ENCODE measurements at regions not wholly inside any gene's neighbourhood (a gene's known extent, or its start where the extent isn't known, plus 50 kb on each side); places are given as distances from the start of the nearest gene placed in this dataset.

DNA sequence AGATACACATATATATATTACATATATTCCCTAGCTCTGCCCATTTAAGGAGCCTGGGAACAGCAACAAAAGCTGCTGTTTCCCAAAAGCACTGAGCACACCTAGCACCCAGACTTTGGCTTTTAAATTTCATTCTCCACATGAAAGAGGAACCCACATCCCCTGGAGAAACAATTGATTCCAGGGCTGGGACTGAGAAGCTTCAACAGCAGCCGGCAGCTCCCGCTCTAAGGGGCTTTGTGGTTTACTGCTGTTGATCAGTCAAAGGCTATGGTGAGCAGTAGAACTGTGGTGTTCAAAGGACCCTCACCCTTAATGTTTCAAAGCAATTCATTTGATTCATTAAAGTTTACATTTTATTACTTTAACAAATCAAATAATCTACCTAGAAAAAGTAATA lies 83.3 kb upstream of the SLC66A3 start:
- no peak overlapping the region for H3K4me2 ChIP-seq
- H3K27me3 ChIP-seq (ENCODE audit: insufficient read depth, low read depth): no peaks in the 10 kb centered on the region
- no peak for TF ChIP-seq EZH2 (IDR thresholded peaks at IDR 0.05; ENCODE audit: low read depth)
- TF ChIP-seq, protein P1, sequence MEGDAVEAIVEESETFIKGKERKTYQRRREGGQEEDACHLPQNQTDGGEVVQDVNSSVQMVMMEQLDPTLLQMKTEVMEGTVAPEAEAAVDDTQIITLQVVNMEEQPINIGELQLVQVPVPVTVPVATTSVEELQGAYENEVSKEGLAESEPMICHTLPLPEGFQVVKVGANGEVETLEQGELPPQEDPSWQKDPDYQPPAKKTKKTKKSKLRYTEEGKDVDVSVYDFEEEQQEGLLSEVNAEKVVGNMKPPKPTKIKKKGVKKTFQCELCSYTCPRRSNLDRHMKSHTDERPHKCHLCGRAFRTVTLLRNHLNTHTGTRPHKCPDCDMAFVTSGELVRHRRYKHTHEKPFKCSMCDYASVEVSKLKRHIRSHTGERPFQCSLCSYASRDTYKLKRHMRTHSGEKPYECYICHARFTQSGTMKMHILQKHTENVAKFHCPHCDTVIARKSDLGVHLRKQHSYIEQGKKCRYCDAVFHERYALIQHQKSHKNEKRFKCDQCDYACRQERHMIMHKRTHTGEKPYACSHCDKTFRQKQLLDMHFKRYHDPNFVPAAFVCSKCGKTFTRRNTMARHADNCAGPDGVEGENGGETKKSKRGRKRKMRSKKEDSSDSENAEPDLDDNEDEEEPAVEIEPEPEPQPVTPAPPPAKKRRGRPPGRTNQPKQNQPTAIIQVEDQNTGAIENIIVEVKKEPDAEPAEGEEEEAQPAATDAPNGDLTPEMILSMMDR (conservative IDR thresholded peaks at IDR 0.05): no peak
- no peak overlapping the region for H3K27ac ChIP-seq
- no peak overlapping the region for H3K4me3 ChIP-seq
- intact Hi-C loops (cut with micrococcal nuclease; ENCODE audit: unreplicated experiment): no loop called here
- BruUV-seq (replicated peaks): no TSS peak
- CTCF ChIA-PET: no interaction called here
- H3K79me2 ChIP-seq (ENCODE audit: low read depth): no peaks in the 10 kb centered on the region
- no peaks in the 10 kb centered on the region for H3F3A ChIP-seq (ENCODE audit: insufficient read depth, low read depth)
- no peaks in the 10 kb centered on the region for H4K20me1 ChIP-seq (ENCODE audit: insufficient read depth)
- H3K4me1 ChIP-seq (replicated peaks; ENCODE audit: insufficient read depth): peaks cover 8% of the 10 kb centered on the region
- H2AFZ ChIP-seq: no peak overlapping the region; the same call in 1 of the 2 replicates
- H3K9me2 ChIP-seq (ENCODE audit: insufficient read depth): no peaks in the 10 kb centered on the region
- POLR2A ChIA-PET (ENCODE audit: unreplicated experiment): no interaction called here
- no peaks in the 10 kb centered on the region for H3K9me3 ChIP-seq (ENCODE audit: insufficient read depth, low read depth)
- no peaks in the 10 kb centered on the region for H3K36me3 ChIP-seq (ENCODE audit: low read depth)
- DNase-seq: no peak

DNA sequence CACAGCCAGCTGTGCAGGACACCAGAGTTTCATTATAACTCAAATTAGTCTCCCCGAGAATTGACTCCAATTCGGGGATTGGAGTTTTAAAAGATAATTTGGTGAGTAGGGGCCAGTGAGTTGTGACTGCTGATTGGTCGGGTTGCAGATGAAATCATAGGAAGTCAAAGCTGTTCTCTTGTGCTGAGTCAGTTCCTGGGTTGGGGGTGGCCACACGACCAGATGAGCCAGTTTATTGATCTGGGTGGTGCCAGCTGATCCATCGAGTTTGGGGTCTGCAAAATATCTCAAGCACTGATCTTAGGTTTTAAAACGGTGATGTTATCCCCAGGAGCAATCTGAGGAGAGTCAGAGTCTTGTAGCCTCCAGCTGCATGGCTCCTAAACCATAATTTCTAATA lies 82.7 kb upstream of the SLC66A3 start:
- ChIA-PET CTCF (no interaction called here), POLR2A (ENCODE audit: unreplicated experiment) (no interaction called here)
- H3K4me2 ChIP-seq: no peak overlapping the region
- H3F3A ChIP-seq (ENCODE audit: insufficient read depth, low read depth): no peaks in the 10 kb centered on the region
- H3K36me3 ChIP-seq (ENCODE audit: low read depth): no peaks in the 10 kb centered on the region
- H4K20me1 ChIP-seq (ENCODE audit: insufficient read depth): no peaks in the 10 kb centered on the region
- intact Hi-C loops (cut with micrococcal nuclease; ENCODE audit: unreplicated experiment): no loop called here
- no peak overlapping the region for H3K4me3 ChIP-seq
- peak overlapping the region; percentile 45; the same call in 1 of the 2 replicates for H2AFZ ChIP-seq
- H3K79me2 ChIP-seq (ENCODE audit: low read depth): no peaks in the 10 kb centered on the region
- H3K4me1 ChIP-seq (replicated peaks; ENCODE audit: insufficient read depth): peaks cover 8% of the 10 kb centered on the region
- TF ChIP-seq EZH2 (IDR thresholded peaks at IDR 0.05; ENCODE audit: low read depth): no peak
- TF ChIP-seq, protein P1 (conservative IDR thresholded peaks at IDR 0.05): no peak
- H3K9me2 ChIP-seq (ENCODE audit: insufficient read depth): no peaks in the 10 kb centered on the region
- no TSS peak for BruUV-seq (replicated peaks)
- no peak for DNase-seq
- no peaks in the 10 kb centered on the region for H3K27me3 ChIP-seq (ENCODE audit: insufficient read depth, low read depth)
- no peaks in the 10 kb centered on the region for H3K9me3 ChIP-seq (ENCODE audit: insufficient read depth, low read depth)
- no peak overlapping the region for H3K27ac ChIP-seq

DNA sequence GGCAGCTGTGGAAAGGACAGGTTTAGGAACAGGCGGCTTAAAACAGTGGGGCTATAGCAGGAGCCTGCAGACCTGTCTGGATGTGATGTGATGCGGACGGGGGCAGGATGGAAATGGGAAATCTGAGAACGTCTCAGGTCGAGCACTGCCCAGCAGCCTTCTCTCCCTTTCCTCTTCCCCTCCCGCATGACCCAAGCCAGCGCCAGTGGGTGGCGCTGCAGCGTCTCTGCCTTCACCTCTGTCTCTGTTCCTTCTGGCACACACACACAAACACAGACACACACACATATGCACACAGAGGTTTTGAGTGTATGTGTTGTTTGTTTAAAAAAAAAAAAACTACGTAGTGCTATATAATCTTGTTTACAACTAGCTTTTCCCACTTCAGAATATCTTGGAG lies 82.0 kb upstream of the SLC66A3 start:
- POLR2A ChIA-PET (ENCODE audit: unreplicated experiment): no interaction called here
- no peak overlapping the region for H3K27ac ChIP-seq

More for the DNA sequence above, 82.0 kb upstream of the SLC66A3 start:
- Histone ChIP-seq H3K4me3 (no peak overlapping the region), H3K27me3 (ENCODE audit: insufficient read depth, low read depth) (no peaks in the 10 kb centered on the region), H3K9me2 (ENCODE audit: insufficient read depth) (no peaks in the 10 kb centered on the region), H3K36me3 (ENCODE audit: low read depth) (no peaks in the 10 kb centered on the region), H3K4me1 (replicated peaks; ENCODE audit: insufficient read depth) (peaks cover 11% of the 10 kb centered on the region), H4K20me1 (ENCODE audit: insufficient read depth) (no peaks in the 10 kb centered on the region), H3K9me3 (ENCODE audit: insufficient read depth, low read depth) (no peaks in the 10 kb centered on the region), H2AFZ (no peak overlapping the region), H3K79me2 (ENCODE audit: low read depth) (no peaks in the 10 kb centered on the region), H3K4me2 (no peak overlapping the region), H3F3A (ENCODE audit: insufficient read depth, low read depth) (no peaks in the 10 kb centered on the region; the same call in 1 of the 2 replicates)
- no TSS peak for BruUV-seq (replicated peaks)
- TF ChIP-seq, protein P1 (conservative IDR thresholded peaks at IDR 0.05): peak; percentile 40
- no peak for TF ChIP-seq EZH2 (IDR thresholded peaks at IDR 0.05; ENCODE audit: low read depth)
- intact Hi-C loops (cut with micrococcal nuclease; ENCODE audit: unreplicated experiment): no loop called here
- CTCF ChIA-PET: no interaction called here
- DNase-seq: no peak
